ENCODE measurements at regions not wholly inside any gene's neighbourhood (a gene's known extent, or its start where the extent isn't known, plus 50 kb on each side); places are given as distances from the start of the nearest gene placed in this dataset.

DNA sequence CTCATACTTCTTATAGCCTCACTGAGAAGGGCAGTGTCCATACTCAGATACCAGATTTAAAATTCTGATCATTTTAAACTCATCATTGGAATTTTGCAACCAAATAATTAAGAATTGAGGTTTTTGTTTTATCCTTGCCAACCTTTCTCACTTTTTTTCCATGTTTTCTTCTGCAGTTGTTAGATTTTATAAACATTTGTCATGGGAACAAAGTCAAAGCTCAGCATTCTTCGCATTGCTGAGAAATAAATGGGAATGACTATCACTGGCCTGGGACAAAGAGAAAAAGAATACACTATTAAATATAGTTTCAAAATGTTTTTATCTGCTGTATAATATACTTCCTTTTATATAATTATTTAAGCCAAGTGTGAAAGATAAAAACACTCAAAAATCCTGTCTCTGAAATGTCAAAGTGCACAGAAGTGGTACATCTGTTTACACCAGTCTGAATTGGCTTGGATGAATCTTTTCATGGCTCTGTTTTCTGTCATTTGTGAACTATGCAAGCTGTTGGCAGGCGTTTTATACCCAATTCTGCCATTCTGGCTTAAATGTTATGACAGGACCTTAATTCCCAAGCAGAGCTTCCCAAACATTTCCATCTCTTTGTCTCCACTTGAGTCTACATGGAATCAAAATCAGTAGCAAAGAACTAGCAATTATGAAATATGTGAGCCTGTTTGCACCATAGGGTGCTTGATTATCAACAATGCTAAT, 249.3 kb upstream of the SYT4 start:
- H3K27me3 ChIP-seq (ENCODE audit: control insufficient read depth in 3 of 3, insufficient read depth in 3 of 3, low read length in 2 of 3): no peaks in the 10 kb centered on the region
- no peaks in the 10 kb centered on the region for H3K36me3 ChIP-seq (ENCODE audit: control insufficient read depth in 4 of 4, insufficient read depth in 4 of 4, low read length in 4 of 4)
- 51 to 52% methylated on average over 2 of the region's 2 CpGs for WGBS, 2 donors
- H3K4me3 ChIP-seq: no peak overlapping the region
- TF ChIP-seq, protein P1, sequence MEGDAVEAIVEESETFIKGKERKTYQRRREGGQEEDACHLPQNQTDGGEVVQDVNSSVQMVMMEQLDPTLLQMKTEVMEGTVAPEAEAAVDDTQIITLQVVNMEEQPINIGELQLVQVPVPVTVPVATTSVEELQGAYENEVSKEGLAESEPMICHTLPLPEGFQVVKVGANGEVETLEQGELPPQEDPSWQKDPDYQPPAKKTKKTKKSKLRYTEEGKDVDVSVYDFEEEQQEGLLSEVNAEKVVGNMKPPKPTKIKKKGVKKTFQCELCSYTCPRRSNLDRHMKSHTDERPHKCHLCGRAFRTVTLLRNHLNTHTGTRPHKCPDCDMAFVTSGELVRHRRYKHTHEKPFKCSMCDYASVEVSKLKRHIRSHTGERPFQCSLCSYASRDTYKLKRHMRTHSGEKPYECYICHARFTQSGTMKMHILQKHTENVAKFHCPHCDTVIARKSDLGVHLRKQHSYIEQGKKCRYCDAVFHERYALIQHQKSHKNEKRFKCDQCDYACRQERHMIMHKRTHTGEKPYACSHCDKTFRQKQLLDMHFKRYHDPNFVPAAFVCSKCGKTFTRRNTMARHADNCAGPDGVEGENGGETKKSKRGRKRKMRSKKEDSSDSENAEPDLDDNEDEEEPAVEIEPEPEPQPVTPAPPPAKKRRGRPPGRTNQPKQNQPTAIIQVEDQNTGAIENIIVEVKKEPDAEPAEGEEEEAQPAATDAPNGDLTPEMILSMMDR (IDR thresholded peaks at IDR 0.05; ENCODE audit: control extremely low read depth, extremely low read depth): no peak
- no peaks in the 10 kb centered on the region for H3K4me1 ChIP-seq (ENCODE audit: control insufficient read depth in 5 of 5, insufficient read depth in 5 of 5, low read length in 5 of 5)
- no peak overlapping the region for H3K9ac ChIP-seq (ENCODE audit: insufficient read depth in 1 of 2, low read length in 2 of 2)
- no peak overlapping the region for H3K27ac ChIP-seq (ENCODE audit: low read depth in 1 of 2, low read length in 1 of 2)
- no peaks in the 10 kb centered on the region for H3K9me3 ChIP-seq (ENCODE audit: control insufficient read depth in 4 of 4, insufficient read depth in 3 of 4, low read length in 3 of 4)
- ATAC-seq (ENCODE audit: insufficient read depth, low FRiP score) (no peak), DNase-seq (no peak)

DNA sequence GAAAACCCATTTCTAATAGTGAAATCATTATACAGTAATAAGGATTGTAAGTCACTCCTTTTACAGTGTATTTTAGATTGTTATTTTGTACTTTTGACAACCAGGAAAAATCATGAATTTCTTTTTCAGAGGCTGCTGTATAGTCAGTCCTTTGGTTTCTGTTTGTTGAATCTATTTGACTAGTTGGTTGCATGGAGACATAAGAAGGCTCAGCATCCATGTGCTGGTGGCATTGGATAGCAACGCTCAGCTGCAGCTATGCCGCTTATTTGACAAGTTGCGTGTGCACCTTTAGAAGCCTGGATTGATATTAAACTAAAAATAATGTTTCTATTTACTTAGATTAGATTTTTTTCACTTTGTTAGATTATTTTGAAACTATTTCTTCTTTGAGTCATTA, 254.1 kb upstream of the SYT4 start:
- 96 to 98% methylated on average over 3 of the region's 3 CpGs for WGBS, 2 donors
- no peak overlapping the region for H3K9ac ChIP-seq (ENCODE audit: insufficient read depth in 1 of 2, low read length in 2 of 2)
- TF ChIP-seq, protein P1 (IDR thresholded peaks at IDR 0.05; ENCODE audit: control extremely low read depth, extremely low read depth): no peak
- no peak for DNase-seq
- no peaks in the 10 kb centered on the region for H3K36me3 ChIP-seq (ENCODE audit: control insufficient read depth in 4 of 4, insufficient read depth in 4 of 4, low read length in 4 of 4)
- ATAC-seq (ENCODE audit: insufficient read depth, low FRiP score): no peak
- H3K4me1 ChIP-seq (ENCODE audit: control insufficient read depth in 5 of 5, insufficient read depth in 5 of 5, low read length in 5 of 5): no peaks in the 10 kb centered on the region
- H3K4me3 ChIP-seq: no peak overlapping the region
- no peaks in the 10 kb centered on the region for H3K9me3 ChIP-seq (ENCODE audit: control insufficient read depth in 4 of 4, insufficient read depth in 3 of 4, low read length in 3 of 4)
- no peaks in the 10 kb centered on the region for H3K27me3 ChIP-seq (ENCODE audit: control insufficient read depth in 3 of 3, insufficient read depth in 3 of 3, low read length in 2 of 3)
- H3K27ac ChIP-seq (ENCODE audit: low read depth in 1 of 2, low read length in 1 of 2): no peak overlapping the region

DNA sequence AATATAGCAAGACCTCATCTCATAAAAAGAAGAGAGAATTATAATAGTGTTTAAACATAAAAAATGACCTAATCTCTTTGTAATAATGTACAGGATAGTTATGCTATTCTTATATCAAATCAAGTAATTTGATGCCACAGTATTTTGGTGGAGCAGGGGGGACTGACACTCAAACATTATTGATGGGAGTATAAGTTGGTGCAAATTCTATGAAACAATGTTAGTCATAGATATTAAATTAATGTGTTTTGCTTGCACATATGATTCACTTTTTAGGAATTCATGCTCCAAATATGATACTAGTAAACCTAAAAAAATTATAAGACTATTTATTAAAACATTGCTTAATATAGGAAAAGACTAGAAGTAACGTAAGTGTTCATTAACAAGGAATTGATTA, 256.1 kb upstream of the SYT4 start:
- no peaks in the 10 kb centered on the region for H3K36me3 ChIP-seq (ENCODE audit: control insufficient read depth in 4 of 4, insufficient read depth in 4 of 4, low read length in 4 of 4)
- no peaks in the 10 kb centered on the region for H3K4me1 ChIP-seq (ENCODE audit: control insufficient read depth in 5 of 5, insufficient read depth in 5 of 5, low read length in 5 of 5)
- H3K9me3 ChIP-seq (ENCODE audit: control insufficient read depth in 4 of 4, insufficient read depth in 3 of 4, low read length in 3 of 4): no peaks in the 10 kb centered on the region
- ATAC-seq (ENCODE audit: insufficient read depth, low FRiP score) (no peak), DNase-seq (no peak)
- no peak overlapping the region for H3K27ac ChIP-seq (ENCODE audit: low read depth in 1 of 2, low read length in 1 of 2)
- H3K27me3 ChIP-seq (ENCODE audit: control insufficient read depth in 3 of 3, insufficient read depth in 3 of 3, low read length in 2 of 3): no peaks in the 10 kb centered on the region
- H3K9ac ChIP-seq (ENCODE audit: insufficient read depth in 1 of 2, low read length in 2 of 2): no peak overlapping the region
- TF ChIP-seq, protein P1 (IDR thresholded peaks at IDR 0.05; ENCODE audit: control extremely low read depth, extremely low read depth): no peak
- 90 to 100% methylated on average over 1 of the region's 1 CpG for WGBS, 2 donors
- H3K4me3 ChIP-seq: no peak overlapping the region

DNA sequence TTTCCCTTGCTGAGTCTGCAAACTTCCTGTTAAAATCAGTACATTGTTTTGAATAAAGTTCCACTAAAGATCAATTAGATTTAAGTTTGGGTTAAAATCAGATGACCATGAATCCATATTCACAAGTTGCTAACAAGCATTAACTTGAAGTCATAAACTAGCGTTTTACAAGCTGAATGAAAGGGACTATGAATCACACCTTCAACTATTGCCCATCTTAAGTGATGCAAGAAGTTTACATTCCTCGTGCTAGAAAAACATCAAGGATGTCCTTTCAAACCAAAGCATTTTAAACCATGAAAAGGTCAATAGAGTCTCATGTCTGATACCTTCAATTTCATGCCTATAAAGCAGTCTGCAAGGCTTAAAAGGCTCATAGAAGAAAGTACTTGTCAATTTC, 257.2 kb upstream of the SYT4 start:
- DNase-seq (no peak), ATAC-seq (ENCODE audit: insufficient read depth, low FRiP score) (no peak)
- H3K36me3 ChIP-seq (ENCODE audit: control insufficient read depth in 4 of 4, insufficient read depth in 4 of 4, low read length in 4 of 4): no peaks in the 10 kb centered on the region
- no peak overlapping the region for H3K4me3 ChIP-seq
- no peaks in the 10 kb centered on the region for H3K27me3 ChIP-seq (ENCODE audit: control insufficient read depth in 3 of 3, insufficient read depth in 3 of 3, low read length in 2 of 3)
- no peaks in the 10 kb centered on the region for H3K9me3 ChIP-seq (ENCODE audit: control insufficient read depth in 4 of 4, insufficient read depth in 3 of 4, low read length in 3 of 4)
- H3K27ac ChIP-seq (ENCODE audit: low read depth in 1 of 2, low read length in 1 of 2): no peak overlapping the region
- WGBS, 2 donors: 55 to 66% methylated on average over 2 of the region's 2 CpGs
- H3K9ac ChIP-seq (ENCODE audit: insufficient read depth in 1 of 2, low read length in 2 of 2): no peak overlapping the region
- no peaks in the 10 kb centered on the region for H3K4me1 ChIP-seq (ENCODE audit: control insufficient read depth in 5 of 5, insufficient read depth in 5 of 5, low read length in 5 of 5)
- TF ChIP-seq, protein P1 (IDR thresholded peaks at IDR 0.05; ENCODE audit: control extremely low read depth, extremely low read depth): no peak

All from lung (tissue), 11 donors.